Spleen (tissue), 11 donors: ENCODE measurements at regions not wholly inside any gene's neighbourhood (a gene's known extent, or its start where the extent isn't known, plus 50 kb on each side); places are given as distances from the start of the nearest gene placed in this dataset.

Experiments
- DNase-seq: peaks from one replicate; pipeline ENCODE4 v3.0.0-alpha.2; 2020
- H3K27ac ChIP-seq, 8 donors: fragments of 200-600 bp; sonication (generic) in 7 of 8; 1 replicate in 4 of 8; 2 replicates in 4 of 8; pipeline versions ENCODE4 v1.5.0 to v1.8.0; 2016 to 2021; ENCODE audit warnings: inconsistent platforms in 4 of 8, mild to moderate bottlenecking in 4 of 8, moderate library complexity in 1 of 8
- H3K27me3 ChIP-seq, 7 donors: fragments of 200-600 bp; sonication (generic) in 6 of 7; replicated peaks in 1 of 7; 1 replicate in 4 of 7; 2 replicates in 3 of 7; pipeline versions ENCODE4 v1.5.0 to v1.8.0; 2016 to 2021; ENCODE audit warnings: inconsistent platforms in 3 of 7, mild to moderate bottlenecking in 1 of 7
- H3K36me3 ChIP-seq, 6 donors: fragments of 200-600 bp; sonication (generic) in 5 of 6; 1 replicate in 4 of 6; 2 replicates in 2 of 6; pipeline versions ENCODE4 v1.5.0 to v1.8.0; 2016 to 2021; ENCODE audit warnings: inconsistent platforms in 2 of 6
- H3K4me1 ChIP-seq, 6 donors: fragments of 200-600 bp; sonication (generic) in 5 of 6; 1 replicate in 3 of 6; 2 replicates in 3 of 6; pipeline versions ENCODE4 v1.5.0 to v1.8.0; 2016 to 2021; ENCODE audit warnings: inconsistent platforms in 3 of 6
- H3K4me3 ChIP-seq, 8 donors: fragments of 200-600 bp; sonication (generic) in 7 of 8; 1 replicate in 4 of 8; 2 replicates in 4 of 8; pipeline versions ENCODE4 v1.5.0 to v1.8.0; 2016 to 2021; ENCODE audit warnings: inconsistent platforms in 4 of 8, mild to moderate bottlenecking in 4 of 8, moderate library complexity in 2 of 8
- H3K9me3 ChIP-seq, 8 donors: fragments of 200-600 bp; sonication (generic) in 7 of 8; 1 replicate in 4 of 8; 2 replicates in 4 of 8; pipeline versions ENCODE4 v1.5.0 to v1.8.0; 2016 to 2021; ENCODE audit warnings: inconsistent platforms in 4 of 8
- CTCF ChIP-seq, 11 experiments: fragments of 200-600 bp in 7 of 11; fragments of 450-650 bp in 4 of 11; sonication (generic) in 4 of 11; IDR thresholded peaks in 8 of 11; conservative IDR thresholded peaks in 3 of 11; 1 replicate in 7 of 11; 2 replicates in 4 of 11; pipeline versions ENCODE4 v1.4.0 to v1.8.0; 2016 to 2021; ENCODE audit warnings: antibody characterized with exemption in 11 of 11, inconsistent platforms in 4 of 11, mild to moderate bottlenecking in 1 of 11
- POLR2A ChIP-seq, 3 donors: fragments of 450-650 bp; IDR thresholded peaks; one replicate each; pipeline ENCODE4 v1.5.1; 2017; ENCODE audit warnings: antibody characterized with exemption in 3 of 3, mild to moderate bottlenecking in 1 of 3
- POLR2AphosphoS5 ChIP-seq, 3 donors: sonication (generic); formaldehyde crosslinking; IDR thresholded peaks; one replicate each; pipeline ENCODE4 v1.5.1; 2017; ENCODE audit warnings: antibody characterized with exemption in 3 of 3
- WGBS, 5 donors: extraction: QIAGEN DNeasy Blood & Tissue Kit in 3 of 5; methylation state at CpG; one replicate each; pipeline versions ENCODE4 v1.1.5 to v1.1.7; 2013 to 2018; 5-methylcytosine and 5-hydroxymethylcytosine counted together
- intact Hi-C: fragments of 100-400 bp; cut with DNase I; formaldehyde crosslinking; loops from one replicate; pipeline ENCODE4 v1.15.0; 2023; ENCODE audit warnings: low total_unique reads
- donor health status: healthy with polysubstance abuse.
- donor health status: DM: no; HTN: no; CAD: no; lungs with moderate emphysema.
- donor health status: DM: no; HTN: no; CAD: no.
- donor health status: Bipolar disorder and iron deficiency.
- donor health status: healthy.
- donor health status: DM: no; HTN: no; CAD: no.
- donor health status: DM: yes; HTN: yes; CAD: no.

GRCh38 chr12:114826244-114826643 lies 142.3 kb upstream of the TBX3 start:
- intact Hi-C loops: no loop called here
- no peak overlapping the region for H3K27ac ChIP-seq
- no peaks in the 10 kb centered on the region for H3K27me3 ChIP-seq
- TF ChIP-seq POLR2A (IDR thresholded peaks at IDR 0.05) (no peak), POLR2AphosphoS5 (IDR thresholded peaks at IDR 0.05) (no peak), CTCF (IDR thresholded peaks at IDR 0.05 in 8 of 11, conservative IDR thresholded peaks at IDR 0.05 in 3 of 11) (no peak)
- no peaks in the 10 kb centered on the region for H3K36me3 ChIP-seq
- 56 to 65% (median 59%) methylated on average over 4 to 5 of the region's 5 CpGs for WGBS, 5 donors
- H3K4me3 ChIP-seq: no peak overlapping the region
- no peaks in the 10 kb centered on the region for H3K9me3 ChIP-seq
- DNase-seq: no peak
- no peaks in the 10 kb centered on the region for H3K4me1 ChIP-seq

- intact Hi-C loops: no loop called here
- DNase-seq: no peak
Observed at GRCh38 chr12:114823724-114824123, 139.7 kb upstream of the TBX3 start.

GRCh38 chr12:114821570-114821969 lies 137.6 kb upstream of the TBX3 start:
- Histone ChIP-seq H3K36me3 (no peaks in the 10 kb centered on the region), H3K27ac (no peak overlapping the region), H3K9me3 (no peaks in the 10 kb centered on the region), H3K4me1 (no peaks in the 10 kb centered on the region), H3K4me3 (no peak overlapping the region), H3K27me3 (no peaks in the 10 kb centered on the region)
- TF ChIP-seq CTCF (IDR thresholded peaks at IDR 0.05 in 8 of 11, conservative IDR thresholded peaks at IDR 0.05 in 3 of 11) (no peak), POLR2A (IDR thresholded peaks at IDR 0.05) (no peak), POLR2AphosphoS5 (IDR thresholded peaks at IDR 0.05) (no peak)
- intact Hi-C loops: no loop called here
- 79 to 96% (median 82%) methylated on average over 3 of the region's 3 CpGs for WGBS, 5 donors
- no peak for DNase-seq

More at GRCh38 chr12:114823724-114824123, 139.7 kb upstream of the TBX3 start:
- Histone ChIP-seq H3K27me3 (no peaks in the 10 kb centered on the region), H3K27ac (no peak overlapping the region), H3K4me3 (no peak overlapping the region), H3K36me3 (no peaks in the 10 kb centered on the region), H3K4me1 (no peaks in the 10 kb centered on the region), H3K9me3 (no peaks in the 10 kb centered on the region)
- 81 to 86% (median 83%) methylated on average over 5 to 8 of the region's 8 CpGs for WGBS, 5 donors
- no peak for TF ChIP-seq POLR2AphosphoS5 (IDR thresholded peaks at IDR 0.05)
- TF ChIP-seq POLR2A (IDR thresholded peaks at IDR 0.05): no peak
- TF ChIP-seq CTCF (IDR thresholded peaks at IDR 0.05 in 8 of 11, conservative IDR thresholded peaks at IDR 0.05 in 3 of 11): no peak

- H3K4me3 ChIP-seq: no peak overlapping the region
- DNase-seq: no peak
- H3K4me1 ChIP-seq: no peaks in the 10 kb centered on the region
- no peaks in the 10 kb centered on the region for H3K9me3 ChIP-seq
- H3K36me3 ChIP-seq: no peaks in the 10 kb centered on the region
- H3K27me3 ChIP-seq: no peaks in the 10 kb centered on the region
- 70 to 81% (median 74%) methylated on average over 5 of the region's 5 CpGs for WGBS, 5 donors
- H3K27ac ChIP-seq: no peak overlapping the region
- intact Hi-C loops: no loop called here
- TF ChIP-seq POLR2A (IDR thresholded peaks at IDR 0.05) (no peak), CTCF (IDR thresholded peaks at IDR 0.05 in 8 of 11, conservative IDR thresholded peaks at IDR 0.05 in 3 of 11) (no peak), POLR2AphosphoS5 (IDR thresholded peaks at IDR 0.05) (no peak)
Observed at GRCh38 chr12:114820796-114821195, 136.8 kb upstream of the TBX3 start.
